HG03442 (cell line): ENCODE measurements at regions not wholly inside any gene's neighbourhood (a gene's known extent, or its start where the extent isn't known, plus 50 kb on each side); places are given as distances from the start of the nearest gene placed in this dataset.
"Not testable (repeated sequence)": the region's sequence is repeated elsewhere in the genome, so short reads cannot be mapped to it uniquely, and the experiment has no call there.

Experiments used
- ATAC-seq: cut with Tn5 transposase; IDR thresholded peaks from one replicate; pipeline ENCODE4 v1.9.1; 2021; ENCODE audit warnings: mild to moderate bottlenecking, moderate library complexity; ENCODE audit not compliant: unreplicated experiment

GRCh38 chr6:85986681-85987080 lies 344.0 kb upstream of the SYNCRIP start:
- ATAC-seq, result no peak

DNA sequence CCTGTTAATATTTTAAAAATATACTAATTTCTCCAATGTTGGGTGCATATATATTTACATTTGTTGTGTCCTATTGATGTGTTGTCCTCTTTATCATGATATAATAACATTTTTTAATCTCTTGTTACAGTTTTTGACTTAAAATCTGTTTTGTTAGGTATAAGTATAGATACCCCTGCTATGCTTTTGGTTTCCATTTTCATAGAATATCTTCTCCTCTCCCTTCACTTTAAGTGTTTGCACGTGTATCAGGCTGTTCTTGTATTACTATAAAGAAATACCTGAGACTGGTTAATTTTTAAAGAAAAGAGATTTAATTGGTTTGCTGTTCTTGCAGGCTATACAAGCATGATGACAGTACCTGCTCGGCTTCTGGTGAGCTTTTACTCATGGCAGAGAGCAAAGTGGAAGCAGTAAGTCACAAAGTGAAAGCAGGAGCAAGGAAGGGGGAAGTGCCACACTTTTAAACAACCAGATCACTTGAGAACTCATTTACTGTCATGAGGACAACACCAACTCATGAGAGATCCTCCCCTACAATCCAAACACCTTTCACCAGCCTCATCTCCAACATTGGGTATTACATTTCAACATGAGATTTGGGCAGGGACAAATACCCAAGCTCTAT lies 340.5 kb upstream of the SYNCRIP start:
- ATAC-seq, result peak; percentile 61

- no peak for ATAC-seq
These were observed 335.0 kb upstream of the SYNCRIP start for GRCh38 chr6:85977661-85978060.

DNA sequence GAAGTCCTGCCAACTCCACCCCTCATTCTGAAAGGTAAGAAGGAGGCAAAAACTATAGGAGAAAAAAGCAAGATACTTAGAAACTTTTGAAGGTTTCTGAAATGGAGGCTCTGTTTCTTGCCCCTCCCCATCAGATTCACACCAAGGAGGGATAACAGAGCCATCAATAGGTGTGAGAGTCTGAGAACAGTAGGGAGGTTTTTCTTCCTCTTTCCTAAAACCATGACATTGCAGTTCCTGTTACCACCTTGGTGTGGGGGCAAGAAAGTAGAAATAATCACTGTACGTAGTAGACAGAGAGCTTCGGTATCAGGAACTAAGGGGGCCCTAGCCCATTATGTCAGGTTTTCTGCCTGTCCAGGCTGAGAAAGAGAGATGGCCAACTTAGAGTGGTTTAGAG lies 333.3 kb upstream of the SYNCRIP start:
- peak; percentile 71 for ATAC-seq

DNA sequence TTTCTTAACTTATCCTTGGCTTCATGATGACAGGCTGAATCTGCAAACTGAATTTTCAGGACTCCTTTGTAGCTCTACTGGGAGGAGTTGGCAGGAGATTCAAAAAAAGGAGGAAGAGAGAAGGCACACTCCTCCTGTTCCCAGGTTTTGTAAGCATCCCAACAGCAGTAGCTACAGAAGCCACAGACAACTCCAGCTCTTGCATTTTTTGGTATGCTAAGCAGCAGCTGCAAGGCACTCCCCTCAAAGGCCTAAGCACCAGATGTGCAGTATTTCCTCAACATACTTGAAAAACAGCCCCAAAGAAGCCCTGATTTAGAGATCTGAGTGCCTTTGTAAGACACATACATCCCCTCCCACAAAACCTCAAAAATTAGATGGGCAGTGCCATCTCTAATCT lies 328.6 kb upstream of the SYNCRIP start:
- no peak for ATAC-seq

- ATAC-seq, result no peak
These were observed 324.1 kb upstream of the SYNCRIP start for GRCh38 chr6:85966828-85967227.

DNA sequence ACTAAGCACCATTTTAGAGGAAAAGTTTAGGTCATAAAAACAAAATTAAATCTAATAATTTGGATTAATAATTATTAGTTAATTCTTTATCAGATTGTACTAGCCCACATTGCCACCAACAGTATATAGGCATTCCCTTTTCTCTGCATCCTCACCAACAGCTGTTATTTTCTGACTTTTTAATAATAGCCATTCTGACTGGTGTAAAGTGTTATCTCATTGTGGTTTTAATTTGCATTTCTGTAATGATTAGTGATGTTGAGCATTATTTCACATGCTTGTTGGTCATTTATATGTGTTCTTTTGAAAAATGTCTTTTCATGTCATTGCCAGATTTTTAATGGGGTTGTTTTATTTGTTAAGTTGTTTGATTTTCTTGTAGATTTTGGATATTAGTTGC lies 319.1 kb upstream of the SYNCRIP start:
- no peak for ATAC-seq

GRCh38 chr6:85961125-85961524 lies 318.4 kb upstream of the SYNCRIP start:
- ATAC-seq, result no peak

- no peak for ATAC-seq
These were observed 305.8 kb upstream of the SYNCRIP start for GRCh38 chr6:85948481-85948880.

GRCh38 chr6:85945459-85946185 lies 302.9 kb upstream of the SYNCRIP start:
- ATAC-seq, result no peak

DNA sequence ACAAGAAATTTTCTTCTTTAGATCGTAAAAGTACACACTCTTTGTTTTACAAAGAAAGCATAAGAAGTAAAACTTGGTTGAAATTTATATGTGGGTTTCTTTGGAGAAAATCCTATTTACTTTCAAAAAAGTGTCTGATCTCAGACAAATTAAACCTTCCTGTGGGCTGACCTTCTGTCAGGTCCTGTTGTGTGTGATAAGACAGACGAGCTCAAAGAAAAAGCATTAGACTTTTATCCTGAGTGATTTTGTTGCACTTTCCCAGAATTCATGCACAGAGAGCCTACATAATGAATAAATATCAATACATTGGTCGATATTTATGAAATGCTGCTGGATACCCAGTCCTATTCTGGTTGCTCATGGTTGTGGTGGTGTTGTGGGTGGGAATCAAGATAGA lies 302.1 kb upstream of the SYNCRIP start:
- ATAC-seq, result no peak

- ATAC-seq, result no peak
These were observed 300.2 kb upstream of the SYNCRIP start for GRCh38 chr6:85942844-85943243.

- no peak for ATAC-seq
These were observed 294.2 kb upstream of the SYNCRIP start for GRCh38 chr6:85936916-85937315.

GRCh38 chr6:85923013-85923430 lies 280.3 kb upstream of the SYNCRIP start:
- ATAC-seq, result peak; percentile 94

- ATAC-seq, result no peak
These were observed 278.1 kb upstream of the SYNCRIP start for GRCh38 chr6:85920782-85921181.

DNA sequence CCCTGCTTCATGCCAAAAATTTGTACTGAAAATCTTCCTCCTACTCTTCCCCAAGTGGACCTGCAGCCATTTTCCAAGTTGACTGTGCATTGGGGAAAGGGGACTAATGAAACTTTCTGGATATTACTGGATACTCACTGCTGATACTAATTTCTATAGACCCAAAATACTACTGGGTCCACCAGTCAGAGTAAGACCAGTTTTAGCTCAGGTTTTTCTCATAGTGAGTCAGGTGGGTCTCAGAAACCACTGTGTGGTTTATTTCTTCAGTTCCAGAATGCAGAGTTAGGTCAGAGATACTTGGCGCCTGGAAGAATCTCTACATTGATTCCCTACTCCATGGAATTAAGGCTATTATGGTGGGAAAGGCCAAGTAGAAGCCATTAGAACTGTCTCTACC lies 274.8 kb upstream of the SYNCRIP start:
- no peak for ATAC-seq

- no peak for ATAC-seq
These were observed 270.3 kb upstream of the SYNCRIP start for GRCh38 chr6:85913001-85913400.

- ATAC-seq, result no peak
These were observed 269.9 kb upstream of the SYNCRIP start for GRCh38 chr6:85912582-85912981.

- ATAC-seq, result no peak
These were observed 268.4 kb upstream of the SYNCRIP start for GRCh38 chr6:85911067-85911466.

- ATAC-seq, result not testable (repeated sequence)
These were observed 265.4 kb upstream of the SYNCRIP start for GRCh38 chr6:85908120-85908519.

- no peak for ATAC-seq
These were observed 249.7 kb upstream of the SYNCRIP start for GRCh38 chr6:85892346-85892745.

- no peak for ATAC-seq
These were observed 244.8 kb upstream of the SYNCRIP start for GRCh38 chr6:85887461-85887860.

- no peak for ATAC-seq
These were observed 226.0 kb upstream of the SYNCRIP start for GRCh38 chr6:85868685-85869084.
